ENCODE measurements at regions not wholly inside any gene's neighbourhood (a gene's known extent, or its start where the extent isn't known, plus 50 kb on each side); places are given as distances from the start of the nearest gene placed in this dataset.

DNA sequence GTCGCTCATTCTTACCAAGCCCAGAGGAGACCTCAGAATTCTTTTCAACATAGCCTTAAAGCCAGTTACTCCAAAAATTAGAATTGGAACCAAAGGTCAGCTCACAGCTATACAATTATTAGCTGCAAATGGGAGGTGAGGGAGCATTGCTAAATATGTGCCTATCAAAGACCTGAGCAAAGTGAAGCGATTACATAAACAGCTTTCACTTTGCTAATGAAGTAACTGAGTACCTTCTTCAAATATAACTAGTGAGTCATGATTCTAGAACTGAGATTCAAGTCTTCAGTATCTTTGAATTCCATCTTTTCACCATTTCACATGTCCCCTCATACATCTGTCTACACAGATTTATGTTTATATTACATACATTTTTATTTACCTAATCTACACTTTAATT lies 122.6 kb downstream of the P2RY1 start:
- no peak for DNase-seq (ENCODE audit: low spot score)

DNA sequence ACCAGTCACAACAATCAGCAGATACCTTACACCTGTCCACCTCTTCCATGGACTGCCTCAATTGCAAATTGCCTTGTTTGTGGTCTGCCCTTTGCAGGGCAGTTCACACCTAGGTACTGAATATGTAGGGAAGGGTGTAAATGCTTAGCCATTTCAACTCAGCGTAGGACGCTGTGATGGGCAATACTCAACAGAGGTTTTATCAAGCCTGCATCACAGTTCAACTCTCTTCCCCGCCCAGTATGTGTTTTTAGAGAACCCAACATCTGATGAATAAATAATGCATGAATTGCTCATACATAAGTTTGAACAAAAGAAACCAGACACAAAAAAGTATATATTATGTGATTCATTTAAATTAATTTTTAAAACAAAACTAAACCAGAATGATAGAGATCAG lies 124.4 kb downstream of the P2RY1 start:
- no peak for DNase-seq (ENCODE audit: low spot score)

DNA sequence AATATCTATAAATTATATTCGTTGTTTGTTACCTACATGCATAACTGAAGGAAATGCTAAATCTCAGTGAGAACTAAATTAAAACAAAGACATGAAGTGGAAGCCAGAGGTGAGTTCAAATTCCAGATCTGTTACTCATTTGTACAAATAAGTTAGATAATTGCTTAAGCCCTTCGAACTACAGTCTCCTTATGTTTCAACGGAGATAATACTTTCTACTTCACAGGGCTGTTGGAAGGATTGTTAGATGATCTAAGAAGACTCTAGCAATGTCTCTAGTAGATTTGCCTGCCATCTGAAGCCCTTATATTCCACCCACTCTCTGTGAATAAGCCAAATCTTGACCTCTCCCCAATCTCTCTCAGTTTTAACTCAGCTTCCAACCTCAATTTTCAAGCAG lies 125.8 kb downstream of the P2RY1 start:
- peak; percentile 31 for DNase-seq (ENCODE audit: low spot score)

DNA sequence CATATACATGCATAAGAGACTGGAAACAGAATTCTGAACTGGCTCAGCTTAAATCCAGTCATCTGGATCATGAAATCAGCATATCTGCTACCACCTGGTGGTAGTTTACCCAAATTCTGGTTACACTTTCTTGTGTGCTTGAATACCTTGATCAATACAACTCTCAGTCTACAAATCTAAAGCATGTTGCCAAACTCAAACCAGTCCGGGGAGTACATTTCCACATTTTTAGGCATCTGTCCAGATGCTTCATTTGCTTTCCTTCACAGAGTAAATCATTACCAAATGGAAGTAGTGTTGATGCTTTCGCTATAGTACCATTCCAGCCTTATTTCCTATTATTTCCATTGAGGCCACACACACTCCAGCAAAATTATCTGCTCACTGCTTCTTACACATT lies 126.4 kb downstream of the P2RY1 start:
- DNase-seq (ENCODE audit: low spot score), result peak; percentile 34

DNA sequence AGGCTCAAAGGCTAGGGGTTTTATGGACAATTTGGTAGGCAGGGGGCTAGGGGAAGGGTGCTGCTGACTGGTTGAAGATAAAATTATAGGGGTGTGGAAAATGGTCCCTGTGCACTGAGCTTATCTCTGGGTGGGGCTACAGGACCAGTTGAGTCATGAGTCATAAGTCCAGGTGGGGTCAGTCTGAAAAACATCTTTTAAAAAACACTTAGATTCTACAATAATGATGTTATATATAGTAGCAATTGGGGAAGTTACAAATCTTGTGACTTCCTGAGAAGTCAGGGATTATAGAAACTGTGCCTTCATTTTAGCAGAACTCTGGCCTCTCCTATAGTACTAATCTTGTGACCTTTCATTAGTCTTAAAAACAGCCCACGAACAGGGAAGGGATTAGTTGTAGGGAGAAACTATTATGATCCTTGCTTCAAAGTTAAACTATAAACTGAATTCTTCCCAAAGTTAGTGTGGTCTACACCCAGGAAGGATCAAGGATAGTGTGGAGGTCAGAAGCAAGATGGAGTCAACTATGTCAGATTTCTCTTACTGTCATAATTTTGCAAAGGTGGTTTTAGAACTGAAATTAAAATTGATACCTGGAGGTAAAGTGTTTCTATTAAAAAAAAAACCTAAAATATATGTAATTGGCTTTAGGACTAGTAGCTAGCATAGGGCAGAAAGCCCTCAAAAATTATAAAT lies 130.1 kb downstream of the P2RY1 start:
- DNase-seq (ENCODE audit: low spot score), result no peak

DNA sequence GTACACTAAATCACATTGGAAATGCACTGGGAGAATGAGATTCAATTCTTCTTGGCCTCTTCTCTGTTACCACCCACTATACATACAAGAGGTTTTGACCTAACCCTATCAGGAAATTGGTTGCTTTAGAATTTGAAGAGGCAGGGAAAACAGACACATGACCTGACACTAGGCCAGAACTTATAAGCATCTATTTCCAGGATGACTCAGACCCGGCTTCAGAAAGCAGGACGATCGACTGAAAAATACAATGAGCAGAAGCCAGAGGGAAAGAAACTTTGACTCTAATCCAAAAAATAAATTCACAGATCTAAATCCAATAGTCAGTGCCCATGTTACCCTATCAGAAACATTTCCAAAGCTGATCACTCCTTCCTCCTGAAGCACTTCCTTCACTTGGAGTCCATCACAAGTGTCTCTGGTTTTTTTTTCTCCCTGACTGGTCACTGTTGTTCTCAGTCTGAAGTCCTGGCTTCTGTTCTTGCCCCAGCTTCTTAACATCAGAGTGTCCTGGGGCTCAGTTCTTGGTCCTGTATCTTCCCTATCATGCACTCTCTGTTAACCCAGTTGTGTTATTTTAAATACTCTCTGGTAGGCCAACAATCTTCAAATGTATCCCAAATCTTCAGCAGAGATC lies 133.6 kb downstream of the P2RY1 start:
- no peak for DNase-seq (ENCODE audit: low spot score)

DNA sequence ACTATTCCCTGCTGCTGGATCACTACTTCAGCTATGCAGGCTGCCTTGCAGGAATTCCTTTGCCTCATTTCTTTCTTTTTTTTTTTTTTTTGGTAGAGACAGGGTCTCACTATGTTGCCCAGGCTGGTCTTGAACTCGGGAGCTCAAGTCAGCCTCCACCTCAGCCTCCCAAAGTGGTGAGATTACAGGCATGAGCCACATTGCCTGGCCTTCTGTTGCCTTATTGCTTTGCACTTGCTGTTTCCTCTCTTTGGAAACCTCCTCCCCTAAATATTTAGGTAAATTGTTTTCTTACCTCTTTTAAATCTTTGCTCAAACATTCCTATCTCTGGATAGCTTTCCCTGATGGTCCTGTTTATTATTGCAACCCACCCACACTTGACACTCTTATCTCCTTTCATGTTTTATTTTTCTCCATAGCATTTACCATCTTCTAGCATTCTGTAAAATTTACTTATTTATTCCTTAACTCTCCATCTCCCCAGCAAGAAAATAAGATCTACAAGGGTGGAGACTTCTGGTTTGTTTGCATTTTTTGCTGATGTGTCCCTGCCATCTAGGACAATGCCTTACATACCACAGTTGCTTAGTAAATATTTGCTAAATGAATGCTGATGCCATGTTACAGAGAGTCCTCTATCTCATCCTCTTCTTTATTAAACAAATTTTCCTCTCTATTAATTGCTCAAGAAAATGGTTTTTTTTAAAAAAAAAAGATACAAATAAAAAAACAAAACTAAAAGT lies 134.8 kb downstream of the P2RY1 start:
- DNase-seq (ENCODE audit: low spot score), result no peak

DNA sequence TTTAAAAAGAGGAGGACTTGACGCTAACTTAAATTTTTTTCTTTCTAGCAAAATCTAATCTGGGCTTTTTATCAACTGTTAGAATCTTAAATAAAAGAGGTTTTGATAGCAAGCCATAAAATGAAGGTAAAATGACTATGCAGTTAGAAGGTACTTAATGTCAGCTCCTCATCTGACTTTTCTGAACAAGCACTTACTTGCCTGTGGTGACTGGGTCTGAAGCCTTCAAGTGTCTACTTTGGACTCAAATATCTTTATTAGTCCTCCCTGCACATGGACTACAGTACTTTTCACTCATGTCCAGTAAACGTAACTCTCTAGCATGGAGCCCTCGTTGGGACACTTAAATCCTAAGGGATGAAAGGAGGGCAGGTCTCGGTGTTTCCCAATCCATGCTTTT lies 135.9 kb downstream of the P2RY1 start:
- no peak for DNase-seq (ENCODE audit: low spot score)

DNA sequence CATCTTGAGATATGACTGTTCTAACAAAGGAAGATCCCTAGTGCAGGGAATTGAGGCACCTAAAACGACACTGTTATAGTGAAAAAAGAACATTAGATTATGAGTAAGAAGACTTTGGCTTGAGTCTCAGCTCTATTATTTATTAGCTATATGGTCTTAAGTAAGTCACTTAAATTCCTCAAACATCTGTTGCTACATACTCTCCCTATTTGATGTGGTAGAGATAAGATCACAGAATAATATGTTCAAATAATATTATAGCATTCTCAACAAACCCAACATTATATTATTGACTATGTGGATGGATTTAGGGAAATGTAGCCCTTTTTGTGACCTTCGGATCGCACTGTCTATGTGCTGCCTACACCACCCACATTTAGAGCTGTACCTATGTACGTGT lies 136.9 kb downstream of the P2RY1 start:
- DNase-seq (ENCODE audit: low spot score), result no peak

DNA sequence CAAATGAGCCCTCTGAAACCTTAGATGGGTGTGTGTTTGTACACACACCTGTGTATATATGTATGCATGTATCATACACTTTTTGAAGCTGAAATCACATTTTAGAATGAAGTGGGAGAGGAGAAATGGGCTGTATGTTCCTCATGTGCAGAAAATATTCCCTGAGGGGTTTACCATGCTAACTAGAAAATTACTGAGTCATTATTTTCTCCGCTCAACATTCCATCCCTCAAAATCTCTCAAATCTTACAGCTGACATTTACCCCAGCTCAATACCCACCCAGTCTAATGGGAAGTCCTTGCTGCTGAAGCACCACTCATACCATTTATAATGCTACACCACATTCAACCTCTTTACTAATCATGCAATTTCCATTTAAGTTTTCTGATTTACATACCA lies 138.6 kb downstream of the P2RY1 start:
- no peak for DNase-seq (ENCODE audit: low spot score)

DNA sequence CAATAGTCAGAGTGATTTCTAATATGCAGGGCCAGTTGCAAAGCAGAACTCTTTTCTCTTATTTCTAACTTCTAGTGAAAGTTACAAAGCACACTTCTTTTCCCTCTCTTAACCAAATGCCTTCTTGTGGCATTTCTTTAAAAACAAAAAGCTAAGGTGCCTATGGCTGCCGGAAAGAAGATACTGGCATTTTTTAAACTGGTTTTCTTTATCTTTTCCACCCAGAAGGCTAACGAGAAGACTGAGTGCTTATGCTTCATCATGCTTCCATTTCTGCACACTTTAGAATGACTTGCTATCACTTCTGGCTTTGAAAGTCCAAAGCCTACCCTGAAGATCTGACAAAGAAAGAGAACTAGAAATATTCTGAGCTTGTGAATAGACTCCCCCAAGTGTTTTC lies 141.3 kb downstream of the P2RY1 start:
- DNase-seq (ENCODE audit: low spot score), result no peak

DNA sequence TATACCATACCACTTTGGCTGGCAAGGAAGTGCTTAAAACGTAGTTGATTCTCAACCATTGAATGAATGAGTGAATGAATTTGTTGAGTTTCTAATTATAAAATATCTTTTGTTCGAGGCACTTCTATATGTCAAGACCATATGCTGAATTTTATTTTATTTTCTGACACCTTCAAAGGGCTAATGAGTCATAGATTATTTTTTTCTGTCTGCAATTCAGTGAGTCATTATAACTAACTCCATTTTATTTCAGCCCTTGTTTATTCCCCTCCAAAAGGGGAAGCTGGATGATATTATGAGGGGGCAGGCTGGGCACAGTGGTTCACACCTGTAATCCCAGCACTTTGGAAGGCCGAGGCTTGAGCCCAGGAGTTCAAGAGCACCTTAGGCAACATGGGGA lies 142.4 kb downstream of the P2RY1 start:
- no peak for DNase-seq (ENCODE audit: low spot score)

DNA sequence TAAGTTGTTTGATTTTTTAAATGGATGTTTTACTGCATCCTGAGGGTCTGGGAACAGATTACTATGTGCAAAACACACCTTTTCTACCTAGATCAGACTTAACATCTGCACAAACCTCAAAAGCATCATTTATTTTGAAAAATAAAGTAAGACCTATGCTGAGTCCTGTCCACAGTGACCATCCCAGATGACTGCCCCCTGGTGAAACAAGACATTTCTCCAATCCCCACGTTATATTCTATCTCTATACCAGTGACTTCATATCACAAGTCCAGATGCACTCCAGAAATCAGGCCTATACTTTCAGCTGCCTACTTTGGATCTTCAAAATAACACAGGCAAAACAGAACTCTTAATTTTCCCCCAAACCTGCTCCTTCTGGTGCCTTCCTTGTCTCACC lies 143.2 kb downstream of the P2RY1 start:
- no peak for DNase-seq (ENCODE audit: low spot score)

DNA sequence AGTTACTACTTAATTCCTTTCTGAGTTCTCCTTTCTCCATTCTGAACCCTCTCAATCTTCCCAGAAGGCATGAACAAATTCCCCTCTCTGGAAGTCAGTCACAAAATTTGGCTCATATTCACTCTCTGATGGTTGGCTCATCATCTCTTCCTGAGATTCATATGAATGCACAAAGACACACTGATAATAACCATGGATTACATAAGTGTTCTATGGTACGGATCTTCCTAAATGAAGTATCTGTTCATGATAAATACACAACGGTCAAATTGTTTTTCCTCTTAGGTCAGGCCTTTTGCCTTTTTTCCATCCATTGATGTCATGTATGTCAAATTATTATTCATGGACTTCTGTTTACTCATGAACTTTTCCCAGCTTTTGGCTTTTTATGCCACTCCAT lies 162.6 kb downstream of the P2RY1 start:
- DNase-seq (ENCODE audit: low spot score), result no peak

DNA sequence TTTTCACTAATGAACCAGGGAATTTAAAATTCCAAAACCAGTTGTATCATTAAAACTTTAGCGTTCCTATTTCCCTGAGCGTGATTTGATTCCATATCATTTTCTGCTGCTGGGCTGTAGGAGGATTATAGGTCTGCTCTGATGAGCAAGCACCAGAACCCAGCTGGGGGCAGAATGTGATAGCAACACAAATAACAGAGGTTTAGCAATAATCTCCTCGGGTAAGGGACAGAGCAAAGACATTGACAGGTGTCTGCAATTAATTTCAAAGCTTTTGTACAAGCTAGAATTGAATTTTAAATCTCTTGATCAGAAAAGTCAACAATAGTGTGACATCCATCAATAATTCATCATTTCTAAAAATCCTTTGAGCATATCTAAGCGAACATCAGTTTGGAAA lies 163.4 kb upstream of the RAP2B start:
- no peak for DNase-seq (ENCODE audit: low spot score)

DNA sequence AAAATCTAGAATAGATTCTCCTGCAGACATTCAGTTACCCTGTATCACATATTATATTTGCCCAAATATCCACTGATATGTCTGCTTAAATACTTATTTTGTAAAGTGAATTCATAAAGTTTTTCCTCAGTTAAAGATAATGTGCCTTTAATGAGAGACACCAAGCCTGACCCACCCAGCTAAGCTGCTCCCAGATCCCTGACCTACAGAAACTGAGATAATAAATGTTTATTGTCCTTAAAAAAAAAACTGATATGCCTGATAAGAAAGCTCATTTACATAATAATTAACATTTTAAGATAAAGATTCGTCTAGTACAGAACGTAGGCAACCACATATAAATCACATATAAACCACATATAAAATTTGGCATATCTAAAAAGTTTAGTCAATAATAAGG lies 161.7 kb upstream of the RAP2B start:
- no peak for DNase-seq (ENCODE audit: low spot score)

DNA sequence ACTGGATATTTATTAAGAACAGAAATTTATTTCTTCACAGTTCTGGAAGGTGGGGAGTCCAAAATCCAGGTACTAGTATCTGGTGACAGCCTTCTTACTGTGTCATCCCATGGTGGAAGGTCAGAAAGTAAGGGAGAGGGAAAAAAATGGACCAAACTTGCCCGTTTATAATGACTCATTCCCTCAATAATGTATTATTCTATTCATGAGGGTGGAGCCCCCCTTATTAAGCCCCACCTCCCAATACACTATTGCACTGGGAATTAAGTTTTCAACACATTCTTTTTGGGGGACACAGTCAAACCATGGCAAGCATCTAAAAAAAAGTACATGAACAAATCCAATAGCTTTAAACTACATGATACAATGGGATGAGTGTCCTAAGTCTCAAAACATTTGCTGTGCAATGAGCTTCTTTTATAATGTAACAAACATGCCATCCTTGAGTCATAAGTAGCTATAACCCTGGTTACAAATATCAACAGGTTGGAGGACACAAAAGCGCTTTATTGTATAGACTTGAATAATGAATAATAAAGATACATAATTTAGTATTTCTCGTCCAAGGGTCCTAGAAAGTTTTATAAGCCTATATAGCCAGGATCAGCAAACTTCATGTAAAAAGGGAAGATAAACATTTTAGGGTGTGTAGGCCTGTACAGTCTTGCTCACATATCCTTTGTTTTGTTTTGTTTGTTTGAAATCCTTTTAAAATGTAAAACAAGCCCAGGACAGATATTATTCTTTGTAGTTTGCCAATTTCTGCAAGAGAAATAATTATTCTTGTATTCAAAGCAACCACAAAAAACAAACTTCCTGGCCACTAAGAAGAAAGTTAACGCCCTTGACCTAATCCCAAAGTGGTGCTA lies 160.6 kb upstream of the RAP2B start:
- no peak for DNase-seq (ENCODE audit: low spot score)

DNA sequence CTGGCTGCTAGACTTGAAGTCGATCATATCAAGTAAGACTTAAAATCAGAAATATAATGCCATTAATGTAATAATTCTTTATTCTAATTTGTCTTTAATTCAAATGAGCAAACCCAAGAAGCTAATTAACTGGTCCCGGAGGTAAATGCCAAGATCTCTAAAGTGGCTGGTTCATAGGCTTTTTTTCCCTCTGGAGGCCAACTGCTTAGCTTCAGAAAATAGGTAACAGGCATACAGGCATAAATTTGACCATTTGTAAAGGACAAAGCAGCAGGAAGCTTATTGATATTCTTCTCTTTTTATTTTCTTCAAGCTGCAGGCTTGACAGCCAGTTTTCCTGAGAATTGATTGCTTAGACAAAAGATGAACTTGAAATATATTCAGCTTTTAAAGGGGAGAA lies 158.6 kb upstream of the RAP2B start:
- no peak for DNase-seq (ENCODE audit: low spot score)

DNA sequence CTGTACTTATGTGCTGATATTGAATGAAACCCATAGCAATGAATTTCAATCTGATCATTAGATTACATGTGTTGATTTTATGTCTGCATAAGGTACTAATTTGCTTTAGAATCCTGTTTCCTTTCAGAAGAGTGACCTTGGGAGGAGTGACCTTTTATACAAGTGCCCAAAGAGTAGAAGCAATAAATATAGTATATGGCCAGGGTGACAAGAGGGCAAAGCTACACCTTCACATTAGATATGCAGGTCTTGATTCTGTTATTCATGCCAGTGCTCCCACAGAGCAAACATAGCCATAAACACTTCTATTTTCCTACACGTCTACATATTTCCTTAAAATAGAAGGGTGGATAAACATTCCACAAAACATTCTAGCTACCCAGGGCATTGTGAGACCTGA lies 158.2 kb upstream of the RAP2B start:
- DNase-seq (ENCODE audit: low spot score), result no peak

DNA sequence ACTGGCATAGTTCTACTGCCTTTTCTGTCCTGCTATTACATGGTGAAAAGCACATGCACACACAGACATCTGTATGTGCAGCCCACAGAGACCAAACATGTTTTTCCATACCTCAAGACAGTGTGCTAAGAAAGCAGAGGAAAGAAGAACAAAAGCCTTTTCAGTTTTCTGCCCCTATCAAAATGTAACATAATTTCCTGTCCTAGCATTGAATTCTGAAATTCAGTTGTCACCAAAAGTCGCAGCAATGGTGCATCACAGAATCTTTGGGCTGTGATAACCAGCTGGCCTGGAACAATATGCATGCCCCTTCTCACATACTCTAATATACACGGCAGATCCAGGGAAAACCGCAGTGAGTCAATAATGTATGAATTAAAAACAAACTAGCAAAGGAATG lies 153.8 kb upstream of the RAP2B start:
- no peak for DNase-seq (ENCODE audit: low spot score)

DNA sequence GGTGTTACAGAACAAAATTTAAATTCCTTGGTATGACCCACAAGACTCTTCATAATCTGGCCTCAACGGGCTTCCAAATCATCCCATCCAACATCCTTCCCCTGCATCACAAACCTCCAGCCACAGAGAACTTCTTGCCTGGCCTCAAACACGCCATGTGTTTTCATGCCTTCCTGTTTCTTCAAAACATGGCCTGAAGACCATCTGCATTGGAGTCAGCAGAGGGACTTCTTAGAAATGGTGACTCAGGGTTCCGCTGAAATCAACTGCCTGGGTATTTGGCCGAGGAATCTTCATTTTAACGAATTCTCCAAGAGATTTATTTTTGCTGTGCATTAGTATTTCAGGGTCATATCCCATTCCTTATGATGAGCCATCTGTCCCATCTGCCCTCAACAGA lies 138.1 kb upstream of the RAP2B start:
- DNase-seq (ENCODE audit: low spot score), result no peak

DNA sequence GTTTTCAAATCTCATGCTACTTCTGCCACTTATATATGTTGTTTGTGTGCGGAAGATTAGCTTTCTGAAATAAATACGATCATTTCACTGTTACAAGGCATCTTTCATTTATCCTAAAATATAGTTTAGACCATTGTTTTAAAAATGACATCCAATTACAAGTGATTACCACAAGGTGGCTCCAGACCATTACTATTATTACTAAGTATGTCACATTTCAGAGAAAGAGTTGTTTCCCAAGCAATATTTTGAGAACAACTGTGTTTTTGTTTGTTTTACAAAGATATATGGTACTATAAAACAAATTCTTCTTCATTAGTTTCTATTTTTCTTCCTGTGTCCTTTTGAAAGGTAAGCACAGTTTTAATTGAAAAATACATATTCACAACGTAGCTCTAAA lies 136.0 kb upstream of the RAP2B start:
- DNase-seq (ENCODE audit: low spot score), result peak; percentile 61
